SK-N-SH (cell line): ENCODE measurements at regions not wholly inside any gene's neighbourhood (a gene's known extent, or its start where the extent isn't known, plus 50 kb on each side); places are given as distances from the start of the nearest gene placed in this dataset.

Experiments
- CTCF ChIA-PET: fragments of 300-600, 350-600 bp; formaldehyde crosslinking; extraction: SDS; loops from one replicate; lab custom pipeline; 2021; lab: Yijun Ruan, JAX
- POLR2A ChIA-PET: fragments of 350-600 bp; sonication (Branson Sonifier 250); formaldehyde crosslinking; extraction: SDS; loops from one replicate; lab custom pipeline; 2020; ENCODE audit warnings: antibody characterized with exemption, inconsistent platforms; lab: Yijun Ruan, JAX
- DNase-seq: peaks from one replicate; pipeline ENCODE4 v3.0.0; 2012
- H2AFZ ChIP-seq: fragments of 200-600 bp; sonication (generic); 2 replicates; pipeline ENCODE4 v1.8.1; 2016; ENCODE audit warnings: antibody characterized with exemption, mild to moderate bottlenecking, low read depth
- H3F3A ChIP-seq: fragments of 200-600 bp; sonication (generic); replicated peaks from 2 replicates; pipeline ENCODE3; 2016; ENCODE audit warnings: antibody characterized with exemption, mild to moderate bottlenecking; ENCODE audit not compliant: insufficient read depth
- H3K27ac ChIP-seq, 2 experiments: fragments of 200-500 bp in 1 of 2; fragments of 200-600 bp in 1 of 2; sonication (Bioruptor generic) in 1 of 2; sonication (generic), shearing (Covaris generic) in 1 of 2; 2 replicates each; pipeline versions ENCODE4 v1.5.1 to v1.6.1; 2014 to 2016; ENCODE audit warnings: low read depth in 2 of 2, inconsistent platforms in 1 of 2, low read length in 1 of 2, mild to moderate bottlenecking in 1 of 2, mixed read lengths in 1 of 2
- H3K27me3 ChIP-seq: fragments of 200-600 bp; sonication (generic), shearing (Covaris generic); 2 replicates; pipeline ENCODE4 v1.6.1; 2016; ENCODE audit warnings: mixed run types; ENCODE audit not compliant: insufficient read depth
- H3K36me3 ChIP-seq, 2 experiments: fragments of 200-500 bp in 1 of 2; fragments of 200-600 bp in 1 of 2; sonication (Bioruptor generic) in 1 of 2; sonication (generic) in 1 of 2; replicated peaks in 1 of 2; 2 replicates each; pipeline versions ENCODE3 to v1.5.1; 2014 to 2016; ENCODE audit warnings: low read length in 1 of 2, mild to moderate bottlenecking in 1 of 2; ENCODE audit not compliant: insufficient read depth in 2 of 2, control insufficient read depth in 1 of 2
- H3K4me1 ChIP-seq, 2 experiments: fragments of 200-500 bp in 1 of 2; fragments of 200-600 bp in 1 of 2; sonication (Bioruptor generic) in 1 of 2; sonication (generic), shearing (Covaris generic) in 1 of 2; 2 replicates each; pipeline versions ENCODE4 v1.5.1 to v1.6.1; 2014 to 2016; ENCODE audit warnings: low read depth in 1 of 2, low read length in 1 of 2, mixed run types in 1 of 2; ENCODE audit not compliant: insufficient read depth in 2 of 2, control insufficient read depth in 1 of 2
- H3K4me2 ChIP-seq: fragments of 200-600 bp; sonication (generic), shearing (Covaris generic); 2 replicates; pipeline ENCODE4 v1.6.1; 2017; ENCODE audit warnings: mixed run types
- H3K4me3 ChIP-seq, 2 experiments: fragments of 200-500 bp in 1 of 2; fragments of 200-600 bp in 1 of 2; sonication (Bioruptor generic) in 1 of 2; sonication (generic), shearing (Covaris generic) in 1 of 2; 2 replicates each; pipeline versions ENCODE4 v1.5.1 to v1.8.1; 2014 to 2016; ENCODE audit warnings: low read depth in 2 of 2, inconsistent platforms in 1 of 2, low read length in 1 of 2, mild to moderate bottlenecking in 1 of 2, mixed read lengths in 1 of 2, moderate library complexity in 1 of 2
- H3K79me2 ChIP-seq: fragments of 200-600 bp; sonication (generic); 2 replicates; pipeline ENCODE4 v1.8.1; 2017; ENCODE audit warnings: mild to moderate bottlenecking; ENCODE audit not compliant: insufficient read depth
- H3K9ac ChIP-seq: fragments of 200-600 bp; sonication (generic); 2 replicates; pipeline ENCODE4 v1.6.1; 2017; ENCODE audit warnings: mixed run types
- H3K9me2 ChIP-seq: fragments of 200-600 bp; sonication (generic); 2 replicates; pipeline ENCODE4 v1.6.1; 2017; ENCODE audit warnings: mixed run types
- H3K9me3 ChIP-seq: fragments of 200-600 bp; sonication (generic); 2 replicates; pipeline ENCODE4 v1.6.1; 2017; ENCODE audit warnings: mixed run types, mild to moderate bottlenecking, moderate library complexity
- H4K20me1 ChIP-seq: fragments of 200-600 bp; sonication (generic); 2 replicates; pipeline ENCODE4 v1.6.1; 2017; ENCODE audit warnings: mild to moderate bottlenecking, mixed run types; ENCODE audit not compliant: insufficient read depth
- CHD2 ChIP-seq: fragments of 150-350 bp; IDR thresholded peaks from 2 replicates; pipeline ENCODE4 v1.6.1; 2018; ENCODE audit warnings: low read length; ENCODE audit not compliant: partially characterized antibody
- FOSL2 ChIP-seq: IDR thresholded peaks from 2 replicates; pipeline ENCODE4 v1.4.0; 2012; ENCODE audit warnings: low read depth, mild to moderate bottlenecking, moderate library complexity, borderline replicate concordance
- FOXJ3 ChIP-seq: sonication (generic); formaldehyde crosslinking; IDR thresholded peaks from 2 replicates; pipeline ENCODE4 v1.5.1; 2020; ENCODE audit warnings: mild to moderate bottlenecking, missing genetic modification reagents
- FOXM1 ChIP-seq: IDR thresholded peaks from 2 replicates; pipeline ENCODE4 v1.4.0; 2012; ENCODE audit warnings: low read depth, mild to moderate bottlenecking
- GATA2 ChIP-seq: sonication (generic); formaldehyde crosslinking; IDR thresholded peaks from 2 replicates; pipeline ENCODE4 v1.5.0; 2020; ENCODE audit warnings: mild to moderate bottlenecking, missing genetic modification reagents
- MAX ChIP-seq: IDR thresholded peaks from 2 replicates; pipeline ENCODE4 v1.4.0; 2012; ENCODE audit warnings: low read depth
- NFIC ChIP-seq: IDR thresholded peaks from 2 replicates; pipeline ENCODE4 v1.4.0; 2012; ENCODE audit warnings: borderline replicate concordance
- NRF1 ChIP-seq: IDR thresholded peaks from 2 replicates; pipeline ENCODE4 v1.6.1; 2012; ENCODE audit warnings: low read depth, mild to moderate bottlenecking, low read length
- RXRA ChIP-seq: IDR thresholded peaks from 2 replicates; pipeline ENCODE4 v1.4.0; 2012; ENCODE audit warnings: low read depth, mild to moderate bottlenecking, borderline replicate concordance
- SIN3A ChIP-seq: IDR thresholded peaks from 2 replicates; pipeline ENCODE4 v1.6.1; 2012; ENCODE audit warnings: low read depth, mild to moderate bottlenecking, low read length, moderate library complexity, borderline replicate concordance
- USF1 ChIP-seq: IDR thresholded peaks from 2 replicates; pipeline ENCODE4 v1.4.0; 2012; ENCODE audit warnings: low read depth, borderline replicate concordance
- WGBS: methylation state at CpG from one replicate; pipeline ENCODE4 v1.1.6; 2017; ENCODE audit warnings: low lambda C conversion rate; 5-methylcytosine and 5-hydroxymethylcytosine counted together
- TF ChIP-seq, protein P1 (sequence below): fragments of 150-350 bp; IDR thresholded peaks from 2 replicates; pipeline ENCODE4 v1.6.1; 2016; ENCODE audit warnings: mild to moderate bottlenecking, low read depth, low read length

GRCh38 chr5:3943859-3944258 lies 348.2 kb downstream of the IRX1 start:
- H3K9me3 ChIP-seq = no peaks in the 10 kb centered on the region
- no peaks in the 10 kb centered on the region for H3F3A ChIP-seq
- no peak overlapping the region for H3K4me3 ChIP-seq
- H4K20me1 ChIP-seq = no peaks in the 10 kb centered on the region
- H3K27ac ChIP-seq = no peak overlapping the region
- TF ChIP-seq FOSL2 (no peak), GATA2 (CRISPR knock-in tag) (no peak), FOXM1 (no peak), RXRA (no peak)
- TF ChIP-seq, all 33 proteins: peak for 0
- CTCF ChIA-PET = no interaction called here
- Histone ChIP-seq H3K4me1 (no peaks in the 10 kb centered on the region), H3K9me2 (no peaks in the 10 kb centered on the region), H3K79me2 (no peaks in the 10 kb centered on the region), H3K36me3 (no peaks in the 10 kb centered on the region), H3K27me3 (no peaks in the 10 kb centered on the region), H2AFZ (no peak overlapping the region), H3K4me2 (no peak overlapping the region), H3K9ac (no peak overlapping the region)
- no peak for DNase-seq
- WGBS = 6% methylated on average over 2 of the region's 2 CpGs
- POLR2A ChIA-PET = no interaction called here

DNA sequence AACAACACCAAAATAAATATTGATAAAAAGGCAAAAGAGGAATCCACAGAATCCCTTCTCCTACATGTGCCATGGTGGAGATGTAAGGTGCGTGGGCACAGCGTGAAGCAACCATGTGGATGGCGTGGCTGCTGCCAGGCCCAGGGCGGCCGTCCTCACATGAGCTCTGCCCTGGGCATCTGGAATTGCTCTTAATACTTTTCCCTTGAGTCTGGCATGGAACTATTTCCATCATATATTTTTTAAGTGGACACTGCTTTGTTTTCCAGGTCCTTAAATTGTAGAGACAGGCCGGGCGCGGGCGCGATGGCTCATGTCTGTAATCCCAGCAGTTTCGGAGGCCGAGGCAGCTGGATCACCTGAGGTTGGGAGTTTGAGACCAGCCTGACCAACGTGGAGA lies 349.3 kb downstream of the IRX1 start:
- no peak overlapping the region for H3K4me2 ChIP-seq
- ChIA-PET POLR2A (no interaction called here), CTCF (no interaction called here)
- H3K9ac ChIP-seq = no peak overlapping the region
- H3K36me3 ChIP-seq = no peaks in the 10 kb centered on the region
- no peaks in the 10 kb centered on the region for H3K79me2 ChIP-seq
- no peak overlapping the region for H3K4me3 ChIP-seq
- WGBS = 51% methylated on average over 13 of the region's 13 CpGs
- H3K27ac ChIP-seq = no peak overlapping the region
- no peaks in the 10 kb centered on the region for H4K20me1 ChIP-seq
- no peaks in the 10 kb centered on the region for H3K4me1 ChIP-seq
- no peak overlapping the region for H2AFZ ChIP-seq
- no peaks in the 10 kb centered on the region for H3F3A ChIP-seq
- no peak for DNase-seq
- no peak for TF ChIP-seq NRF1
- TF ChIP-seq, protein P1, sequence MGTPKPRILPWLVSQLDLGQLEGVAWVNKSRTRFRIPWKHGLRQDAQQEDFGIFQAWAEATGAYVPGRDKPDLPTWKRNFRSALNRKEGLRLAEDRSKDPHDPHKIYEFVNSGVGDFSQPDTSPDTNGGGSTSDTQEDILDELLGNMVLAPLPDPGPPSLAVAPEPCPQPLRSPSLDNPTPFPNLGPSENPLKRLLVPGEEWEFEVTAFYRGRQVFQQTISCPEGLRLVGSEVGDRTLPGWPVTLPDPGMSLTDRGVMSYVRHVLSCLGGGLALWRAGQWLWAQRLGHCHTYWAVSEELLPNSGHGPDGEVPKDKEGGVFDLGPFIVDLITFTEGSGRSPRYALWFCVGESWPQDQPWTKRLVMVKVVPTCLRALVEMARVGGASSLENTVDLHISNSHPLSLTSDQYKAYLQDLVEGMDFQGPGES = no peak
- no peak for TF ChIP-seq SIN3A
- no peak for TF ChIP-seq CHD2
- TF ChIP-seq FOXJ3 (CRISPR knock-in tag) = no peak
- TF ChIP-seq NFIC = no peak
- no peak for TF ChIP-seq USF1
- no peak for TF ChIP-seq MAX
- H3K9me3 ChIP-seq = no peaks in the 10 kb centered on the region
- H3K9me2 ChIP-seq = no peaks in the 10 kb centered on the region
- H3K27me3 ChIP-seq = no peaks in the 10 kb centered on the region
